Jurkat, Clone E6-1 (cell line): ENCODE measurements at regions not wholly inside any gene's neighbourhood (a gene's known extent, or its start where the extent isn't known, plus 50 kb on each side); places are given as distances from the start of the nearest gene placed in this dataset.
"Not testable (repeated sequence)": the region's sequence is repeated elsewhere in the genome, so short reads cannot be mapped to it uniquely, and the experiment has no call there.

Source experiments
- DNase-seq: peaks from one replicate; pipeline ENCODE4 v3.0.0-alpha.2; 2011; ENCODE audit warnings: low read depth, low spot score
- H3K4me3 ChIP-seq: 2 replicates; pipeline ENCODE4 v1.5.1; 2011; ENCODE audit warnings: mild to moderate bottlenecking, low read length, control low read depth, moderate library complexity

- no peak overlapping the region for H3K4me3 ChIP-seq
- DNase-seq: no peak
These were observed 561.2 kb upstream of the CNTNAP5 start for GRCh38 chr2:123463886-123464285.

GRCh38 chr2:123468071-123468470, 557.0 kb upstream of the CNTNAP5 start:
- no peak overlapping the region for H3K4me3 ChIP-seq
- no peak for DNase-seq

- DNase-seq: no peak
- H3K4me3 ChIP-seq: no peak overlapping the region
These were observed 543.7 kb upstream of the CNTNAP5 start for GRCh38 chr2:123481406-123481805.

- no peak for DNase-seq
- no peak overlapping the region for H3K4me3 ChIP-seq
These were observed 540.0 kb upstream of the CNTNAP5 start for GRCh38 chr2:123485056-123485455.

- H3K4me3 ChIP-seq: no peak overlapping the region
- DNase-seq: no peak
These were observed 531.4 kb upstream of the CNTNAP5 start for GRCh38 chr2:123493687-123494086.

- no peak overlapping the region for H3K4me3 ChIP-seq
- no peak for DNase-seq
These were observed 529.8 kb upstream of the CNTNAP5 start for GRCh38 chr2:123495241-123495640.

- DNase-seq: no peak
These were observed 524.7 kb upstream of the CNTNAP5 start for GRCh38 chr2:123500346-123500745.

GRCh38 chr2:123500988-123501387, 524.1 kb upstream of the CNTNAP5 start:
- DNase-seq: no peak
- no peak overlapping the region for H3K4me3 ChIP-seq

More at GRCh38 chr2:123500346-123500745, 524.7 kb upstream of the CNTNAP5 start:
- H3K4me3 ChIP-seq: no peak overlapping the region

- H3K4me3 ChIP-seq: no peak overlapping the region
- DNase-seq: no peak
These were observed 522.2 kb upstream of the CNTNAP5 start for GRCh38 chr2:123502931-123503330.

- DNase-seq: no peak
- no peak overlapping the region for H3K4me3 ChIP-seq
These were observed 512.5 kb upstream of the CNTNAP5 start for GRCh38 chr2:123512547-123512946.

GRCh38 chr2:123513351-123513750, 511.7 kb upstream of the CNTNAP5 start:
- no peak for DNase-seq
- H3K4me3 ChIP-seq: no peak overlapping the region

GRCh38 chr2:123514613-123515207, 510.4 kb upstream of the CNTNAP5 start:
- DNase-seq: no peak
- no peak overlapping the region for H3K4me3 ChIP-seq

- DNase-seq: no peak
- H3K4me3 ChIP-seq: no peak overlapping the region
These were observed 506.7 kb upstream of the CNTNAP5 start for GRCh38 chr2:123518367-123518766.

- H3K4me3 ChIP-seq: no peak overlapping the region
- no peak for DNase-seq
These were observed 503.2 kb upstream of the CNTNAP5 start for GRCh38 chr2:123521854-123522253.

- H3K4me3 ChIP-seq, DNase-seq: not testable (repeated sequence)
These were observed 502.6 kb upstream of the CNTNAP5 start for GRCh38 chr2:123522498-123522897.

GRCh38 chr2:123528996-123529707, 495.9 kb upstream of the CNTNAP5 start:
- no peak for DNase-seq
- H3K4me3 ChIP-seq: no peak overlapping the region

GRCh38 chr2:123530004-123530403, 495.1 kb upstream of the CNTNAP5 start:
- no peak for DNase-seq
- H3K4me3 ChIP-seq: no peak overlapping the region

- DNase-seq: no peak
- no peak overlapping the region for H3K4me3 ChIP-seq
These were observed 493.0 kb upstream of the CNTNAP5 start for GRCh38 chr2:123532126-123532525.

- no peak for DNase-seq
- H3K4me3 ChIP-seq: no peak overlapping the region
These were observed 492.1 kb upstream of the CNTNAP5 start for GRCh38 chr2:123532994-123533393.

- H3K4me3 ChIP-seq: no peak overlapping the region
- no peak for DNase-seq
These were observed 484.8 kb upstream of the CNTNAP5 start for GRCh38 chr2:123540291-123540690.

- H3K4me3 ChIP-seq: no peak overlapping the region
- DNase-seq: no peak
These were observed 478.7 kb upstream of the CNTNAP5 start for GRCh38 chr2:123546353-123546752.
